NB4 (cell line): ENCODE measurements at regions not wholly inside any gene's neighbourhood (a gene's known extent, or its start where the extent isn't known, plus 50 kb on each side); places are given as distances from the start of the nearest gene placed in this dataset.

Source experiments
- DNase-seq: peaks from one replicate; pipeline ENCODE4 v3.0.0; 2010; ENCODE audit warnings: low read depth
- H3K4me3 ChIP-seq: one replicate; pipeline ENCODE4 v1.5.1; 2011; ENCODE audit warnings: mild to moderate bottlenecking, low read depth, low read length, moderate library complexity
- CTCF ChIP-seq: IDR thresholded peaks from one replicate; pipeline ENCODE4 v1.5.1; 2012; ENCODE audit warnings: low read depth, low read length
- MAX ChIP-seq: IDR thresholded peaks from 2 replicates; pipeline ENCODE4 v1.6.1; 2011; ENCODE audit warnings: low read depth, low read length
- MYC ChIP-seq: IDR thresholded peaks from 2 replicates; pipeline ENCODE4 v1.6.1; 2011; ENCODE audit warnings: low read depth, low read length
- POLR2A ChIP-seq: IDR thresholded peaks from 2 replicates; pipeline ENCODE4 v1.6.1; 2011; ENCODE audit warnings: mild to moderate bottlenecking; ENCODE audit not compliant: insufficient read length; ENCODE audit errors: extremely low read depth

- TF ChIP-seq CTCF, result peak; percentile 52
- no peak for TF ChIP-seq MYC
- DNase-seq, result peak; percentile 27
- no peak overlapping the region for H3K4me3 ChIP-seq
Measured at GRCh38 chr4:24476282-24476681, 108.1 kb downstream of the DHX15 start.

- H3K4me3 ChIP-seq, result no peak overlapping the region
Measured at GRCh38 chr4:24475756-24476155, 108.6 kb downstream of the DHX15 start.

GRCh38 chr4:24473309-24473721 lies 111.0 kb downstream of the DHX15 start:
- no peak overlapping the region for H3K4me3 ChIP-seq
- no peak for TF ChIP-seq MAX
- TF ChIP-seq MYC, result no peak
- no peak for TF ChIP-seq POLR2A
- no peak for TF ChIP-seq CTCF
- peak; percentile 51 for DNase-seq

More at GRCh38 chr4:24475756-24476155, 108.6 kb downstream of the DHX15 start:
- TF ChIP-seq MYC, result no peak
- DNase-seq, result no peak

- H3K4me3 ChIP-seq, result no peak overlapping the region
- peak; percentile 54 for DNase-seq
- TF ChIP-seq CTCF (peak; percentile 48), POLR2A (no peak)
Measured at GRCh38 chr4:24472514-24473308, 111.6 kb downstream of the DHX15 start.

- TF ChIP-seq CTCF (no peak), POLR2A (no peak), MYC (no peak), MAX (no peak)
- DNase-seq, result no peak
- no peak overlapping the region for H3K4me3 ChIP-seq
Measured at GRCh38 chr4:24472161-24472510, 112.2 kb downstream of the DHX15 start.

GRCh38 chr4:24471486-24472160 lies 112.7 kb downstream of the DHX15 start:
- no peak overlapping the region for H3K4me3 ChIP-seq
- TF ChIP-seq MYC, result no peak
- no peak for TF ChIP-seq CTCF
- no peak for TF ChIP-seq MAX
- no peak for TF ChIP-seq POLR2A
- DNase-seq, result no peak
